H9 (cell line): ENCODE measurements at regions not wholly inside any gene's neighbourhood (a gene's known extent, or its start where the extent isn't known, plus 50 kb on each side); places are given as distances from the start of the nearest gene placed in this dataset.

ENCODE experiments used
- DNase-seq: peaks from one replicate; pipeline ENCODE4 v3.0.0-alpha.2; 2017
- H2AFZ ChIP-seq: one replicate; pipeline ENCODE4 v1.6.1; 2013; ENCODE audit warnings: mild to moderate bottlenecking, low read length, control low read depth, moderate library complexity
- H2AK5ac ChIP-seq: 2 replicates; pipeline ENCODE4 v1.6.1; 2013; ENCODE audit warnings: low read length, control low read depth, mixed read lengths; ENCODE audit not compliant: insufficient read length
- H2BK120ac ChIP-seq: one replicate; pipeline ENCODE4 v1.6.1; 2013; ENCODE audit warnings: low read depth, mild to moderate bottlenecking, low read length, control low read depth, inconsistent platforms; ENCODE audit not compliant: poor library complexity, severe bottlenecking
- H2BK12ac ChIP-seq: 2 replicates; pipeline ENCODE4 v1.6.1; 2013; ENCODE audit warnings: low read length, control low read depth, mixed read lengths, low read depth; ENCODE audit not compliant: insufficient read length
- H2BK15ac ChIP-seq: 2 replicates; pipeline ENCODE4 v1.6.1; 2013; ENCODE audit warnings: low read depth, low read length, control low read depth
- H2BK20ac ChIP-seq: one replicate; pipeline ENCODE4 v1.6.1; 2013; ENCODE audit warnings: low read depth, mild to moderate bottlenecking, low read length, control low read depth, inconsistent platforms; ENCODE audit not compliant: poor library complexity, severe bottlenecking
- H2BK5ac ChIP-seq: 2 replicates; pipeline ENCODE4 v1.6.1; 2013; ENCODE audit warnings: low read length, control low read depth, mixed read lengths; ENCODE audit not compliant: insufficient read length
- H3K14ac ChIP-seq: 2 replicates; pipeline ENCODE4 v1.6.1; 2013; ENCODE audit warnings: low read length, control low read depth; ENCODE audit not compliant: insufficient read depth
- H3K18ac ChIP-seq: 2 replicates; pipeline ENCODE4 v1.6.1; 2013; ENCODE audit warnings: low read depth, mild to moderate bottlenecking, mixed read lengths, low read length, control low read depth; ENCODE audit not compliant: insufficient read length
- H3K23ac ChIP-seq: 2 replicates; pipeline ENCODE4 v1.6.1; 2013; ENCODE audit warnings: low read length, control low read depth, mixed read lengths, low read depth; ENCODE audit not compliant: insufficient read length
- H3K23me2 ChIP-seq: 2 replicates; pipeline ENCODE4 v1.6.1; 2013; ENCODE audit warnings: low read depth, mild to moderate bottlenecking, mixed read lengths, low read length, control low read depth; ENCODE audit not compliant: insufficient read length, poor library complexity, severe bottlenecking
- H3K27ac ChIP-seq: 2 replicates; pipeline ENCODE4 v1.5.1; 2013; ENCODE audit warnings: low read length, control low read depth, mixed read lengths, low read depth; ENCODE audit not compliant: insufficient read length
- H3K27me3 ChIP-seq: 2 replicates; pipeline ENCODE4 v1.6.1; 2013; ENCODE audit warnings: low read length, control low read depth, inconsistent platforms; ENCODE audit not compliant: insufficient read depth
- H3K4ac ChIP-seq: 2 replicates; pipeline ENCODE4 v1.6.1; 2013; ENCODE audit warnings: low read depth, mild to moderate bottlenecking, control low read depth, inconsistent platforms, low read length, moderate library complexity
- H3K4me1 ChIP-seq: 2 replicates; pipeline ENCODE4 v1.6.1; 2013; ENCODE audit warnings: low read length, control low read depth, inconsistent platforms; ENCODE audit not compliant: insufficient read depth
- H3K4me2 ChIP-seq: 2 replicates; pipeline ENCODE4 v1.6.1; 2013; ENCODE audit warnings: low read length, control low read depth, mixed read lengths; ENCODE audit not compliant: insufficient read length, insufficient read depth
- H3K56ac ChIP-seq: 2 replicates; pipeline ENCODE4 v1.6.1; 2013; ENCODE audit warnings: low read depth, mild to moderate bottlenecking, mixed read lengths, low read length, control low read depth; ENCODE audit not compliant: insufficient read length
- H3K79me1 ChIP-seq: 2 replicates; pipeline ENCODE4 v1.6.1; 2013; ENCODE audit warnings: low read depth, mild to moderate bottlenecking, moderate library complexity, low read length, control low read depth, inconsistent platforms; ENCODE audit not compliant: insufficient read depth, poor library complexity, severe bottlenecking
- H3K79me2 ChIP-seq: 2 replicates; pipeline ENCODE4 v1.6.1; 2013; ENCODE audit warnings: low read length, control low read depth, inconsistent platforms; ENCODE audit not compliant: insufficient read depth
- H3K9ac ChIP-seq: 2 replicates; pipeline ENCODE4 v1.6.1; 2013; ENCODE audit warnings: low read length, control low read depth, mixed read lengths; ENCODE audit not compliant: insufficient read length; ENCODE audit errors: extremely low read depth
- H3K9me3 ChIP-seq: one replicate; pipeline ENCODE4 v1.6.1; 2013; ENCODE audit warnings: low read depth, low read length, inconsistent platforms; ENCODE audit not compliant: control insufficient read depth
- H3T11ph ChIP-seq: one replicate; pipeline ENCODE4 v1.6.1; 2013; ENCODE audit warnings: mild to moderate bottlenecking, low read length, control low read depth, inconsistent platforms
- H4K20me1 ChIP-seq: one replicate; pipeline ENCODE4 v1.6.1; 2013; ENCODE audit not compliant: control insufficient read depth, insufficient read length, insufficient read depth
- H4K5ac ChIP-seq: 2 replicates; pipeline ENCODE4 v1.6.1; 2013; ENCODE audit warnings: low read depth, mild to moderate bottlenecking, mixed read lengths, low read length, control low read depth; ENCODE audit not compliant: insufficient read length
- H4K8ac ChIP-seq: replicated peaks from 2 replicates; pipeline ENCODE4 v1.6.1; 2013; ENCODE audit warnings: low read length, control low read depth, mixed read lengths, low read depth; ENCODE audit not compliant: insufficient read length
- H4K91ac ChIP-seq: 2 replicates; pipeline ENCODE4 v1.6.1; 2013; ENCODE audit warnings: low read depth, mild to moderate bottlenecking, moderate library complexity, mixed read lengths, low read length, control low read depth; ENCODE audit not compliant: insufficient read length
- H3K27ac Mint-ChIP-seq, 3 experiments: 2 replicates in 2 of 3; 3 replicates in 1 of 3; pipeline ENCODE4 v1.8.0; 2020 to 2021; ENCODE audit warnings: mixed read lengths in 3 of 3, mild to moderate bottlenecking in 1 of 3, moderate library complexity in 1 of 3
- H3K27me3 Mint-ChIP-seq: 2 replicates; pipeline ENCODE4 v1.8.0; 2021; ENCODE audit warnings: low read depth, mild to moderate bottlenecking, moderate library complexity, mixed read lengths
- H3K36me3 Mint-ChIP-seq, 3 experiments: 2 replicates in 2 of 3; 3 replicates in 1 of 3; pipeline ENCODE4 v1.8.0; 2020 to 2021; ENCODE audit warnings: low read depth in 3 of 3, mixed read lengths in 3 of 3; ENCODE audit not compliant: insufficient read depth in 1 of 3
- H3K4me1 Mint-ChIP-seq, 2 experiments: 2 replicates each; pipeline ENCODE4 v1.8.0; 2020; ENCODE audit warnings: mixed read lengths in 2 of 2
- H3K4me3 Mint-ChIP-seq, 2 experiments: 2 replicates in 1 of 2; 3 replicates in 1 of 2; pipeline ENCODE4 v1.8.0; 2020 to 2021; ENCODE audit warnings: mild to moderate bottlenecking in 2 of 2, mixed read lengths in 2 of 2, moderate library complexity in 1 of 2
- H3K9me3 Mint-ChIP-seq, 2 experiments: 2 replicates in 1 of 2; 3 replicates in 1 of 2; pipeline ENCODE4 v1.8.0; 2020; ENCODE audit warnings: mild to moderate bottlenecking in 2 of 2, mixed read lengths in 2 of 2, moderate library complexity in 1 of 2
- CTCF ChIP-seq: fragments of 200-600 bp; sonication (generic); conservative IDR thresholded peaks from 3 replicates; pipeline ENCODE4 v1.8.0; 2021; ENCODE audit warnings: antibody characterized with exemption, mild to moderate bottlenecking
- WGBS: extraction: QIAGEN DNeasy Blood & Tissue Kit; methylation state at CpG from one replicate; pipeline ENCODE4 v1.1.7; 2013; ENCODE audit warnings: missing lambda C conversion rate, low lambda C conversion rate, mixed read lengths; ENCODE audit not compliant: insufficient read length; ENCODE audit errors: extremely low coverage; 5-methylcytosine and 5-hydroxymethylcytosine counted together

DNA sequence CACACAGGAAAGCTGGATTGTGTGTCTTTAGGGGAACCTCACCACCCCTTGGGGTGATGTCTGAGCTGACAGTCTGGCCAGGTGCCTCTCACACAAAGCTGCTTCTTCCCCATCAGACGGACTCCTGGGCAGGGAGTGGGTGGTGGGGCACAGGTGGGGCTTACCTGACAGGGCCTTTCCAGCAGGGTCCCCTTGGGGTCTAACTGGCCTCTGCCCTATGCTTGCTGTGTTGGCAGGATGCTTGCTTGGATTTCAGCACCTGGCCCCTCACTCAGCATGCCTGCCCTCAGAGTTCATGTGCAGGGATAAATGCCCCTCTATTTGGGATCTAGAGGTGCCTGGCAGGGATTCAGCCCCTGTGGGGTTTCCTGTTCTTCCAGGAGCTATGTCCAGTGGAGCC, 496.9 kb upstream of the ZMIZ1 start:
- Histone ChIP-seq H4K20me1 (no peaks in the 10 kb centered on the region), H4K8ac (no peak overlapping the region), H3K79me2 (no peaks in the 10 kb centered on the region), H3K9me3 (no peaks in the 10 kb centered on the region), H2BK12ac (no peak overlapping the region), H2BK5ac (no peak overlapping the region), H3K79me1 (no peaks in the 10 kb centered on the region), H2BK20ac (no peak overlapping the region), H3K27ac (no peak overlapping the region), H3K27me3 (no peaks in the 10 kb centered on the region), H3K18ac (no peak overlapping the region), H3K14ac (no peak overlapping the region), H3K23ac (no peak overlapping the region), H3K23me2 (no peaks in the 10 kb centered on the region), H2AFZ (no peak overlapping the region), H3K56ac (no peak overlapping the region), H3K4ac (no peak overlapping the region), H2BK120ac (no peak overlapping the region), H4K5ac (no peak overlapping the region), H3K4me1 (no peaks in the 10 kb centered on the region), H3K4me2 (no peak overlapping the region), H4K91ac (no peak overlapping the region), H3T11ph (no peak overlapping the region), H2AK5ac (no peak overlapping the region), H2BK15ac (no peak overlapping the region), H3K9ac (no peak overlapping the region)
- H3K9me3 Mint-ChIP-seq, result no peaks in the 10 kb centered on the region
- no peak overlapping the region for H3K4me3 Mint-ChIP-seq
- H3K4me1 Mint-ChIP-seq, result peaks cover 6 to 20% of the 10 kb centered on the region in 2 experiments
- H3K27me3 Mint-ChIP-seq, result peaks cover 13% of the 10 kb centered on the region
- no peaks in the 10 kb centered on the region for H3K36me3 Mint-ChIP-seq
- no peak for DNase-seq
- no CpG with 5 or more reads among the region's 1 CpG for WGBS
- no peak overlapping the region for H3K27ac Mint-ChIP-seq
- no peak for TF ChIP-seq CTCF
